Heart left ventricle (tissue), 13 donors: ENCODE measurements at regions not wholly inside any gene's neighbourhood (a gene's known extent, or its start where the extent isn't known, plus 50 kb on each side); places are given as distances from the start of the nearest gene placed in this dataset.

Experiments
- CTCF ChIP-seq, 12 donors: fragments of 200-600 bp; sonication (generic) in 4 of 12; IDR thresholded peaks; one replicate each; pipeline versions ENCODE4 v1.5.0 to v1.8.0; 2018 to 2022; ENCODE audit warnings: antibody characterized with exemption in 12 of 12, mild to moderate bottlenecking in 5 of 12
- POLR2A ChIP-seq, 2 donors: fragments of 450-650 bp; IDR thresholded peaks; one replicate each; pipeline ENCODE4 v1.6.1; 2017; ENCODE audit warnings: antibody characterized with exemption in 2 of 2, mild to moderate bottlenecking in 2 of 2, moderate library complexity in 2 of 2
- donor health status: ischemic (EF 13 %, LVEDD 7.1; RV severe dilation, severe dysfunction).
- donor health status: DM: no; HTN: yes; CAD: no.
- donor health status: DM: no; HTN: no; CAD: no.
- donor health status: ischemic (EF 25% LVEDD 6.9; RV normal size, moderate dysfunction).
- donor health status: ischemic (EF 25% LVEDD 5.7; RV mildly dilated, moderate dysfunction).
- donor health status: ischemic (EF 35%, LVEDD 5.7; RV mildly dilated, moderate dysfunction).
- donor health status: nonischemic (EF 11% LVEDD 7.7; RV severe dilation, severe dysfunction).
- donor health status: DM: yes; HTN: yes; CAD: no.
- donor health status: PGD.
- donor health status: ischemic (EF 29% LVEDD 5.4; RV normal size, mild dysfunction).
- donor health status: nonischemic (EF 23%, LVEDD 6.1; RV moderate dilation, normal function).

GRCh38 chr6:102749210-102749971 is 1355.9 kb downstream of the GRIK2 start:
- TF ChIP-seq CTCF (IDR thresholded peaks at IDR 0.05) = no peak
- TF ChIP-seq POLR2A (IDR thresholded peaks at IDR 0.05) = no peak
